ENCODE measurements at regions not wholly inside any gene's neighbourhood (a gene's known extent, or its start where the extent isn't known, plus 50 kb on each side); places are given as distances from the start of the nearest gene placed in this dataset.

GRCh38 chr2:186379052-186379451 is 107.0 kb upstream of the ZC3H15 start:
- TF ChIP-seq, protein P1, sequence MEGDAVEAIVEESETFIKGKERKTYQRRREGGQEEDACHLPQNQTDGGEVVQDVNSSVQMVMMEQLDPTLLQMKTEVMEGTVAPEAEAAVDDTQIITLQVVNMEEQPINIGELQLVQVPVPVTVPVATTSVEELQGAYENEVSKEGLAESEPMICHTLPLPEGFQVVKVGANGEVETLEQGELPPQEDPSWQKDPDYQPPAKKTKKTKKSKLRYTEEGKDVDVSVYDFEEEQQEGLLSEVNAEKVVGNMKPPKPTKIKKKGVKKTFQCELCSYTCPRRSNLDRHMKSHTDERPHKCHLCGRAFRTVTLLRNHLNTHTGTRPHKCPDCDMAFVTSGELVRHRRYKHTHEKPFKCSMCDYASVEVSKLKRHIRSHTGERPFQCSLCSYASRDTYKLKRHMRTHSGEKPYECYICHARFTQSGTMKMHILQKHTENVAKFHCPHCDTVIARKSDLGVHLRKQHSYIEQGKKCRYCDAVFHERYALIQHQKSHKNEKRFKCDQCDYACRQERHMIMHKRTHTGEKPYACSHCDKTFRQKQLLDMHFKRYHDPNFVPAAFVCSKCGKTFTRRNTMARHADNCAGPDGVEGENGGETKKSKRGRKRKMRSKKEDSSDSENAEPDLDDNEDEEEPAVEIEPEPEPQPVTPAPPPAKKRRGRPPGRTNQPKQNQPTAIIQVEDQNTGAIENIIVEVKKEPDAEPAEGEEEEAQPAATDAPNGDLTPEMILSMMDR (IDR thresholded peaks at IDR 0.05): no peak
- TF ChIP-seq POLR2A (IDR thresholded peaks at IDR 0.05): no peak

Measured in body of pancreas (tissue), 4 donors.